K562 (cell line): ENCODE measurements at regions not wholly inside any gene's neighbourhood (a gene's known extent, or its start where the extent isn't known, plus 50 kb on each side); places are given as distances from the start of the nearest gene placed in this dataset.

Experiments
- ATAC-seq: fragments of 200-7000 bp; cut with Tn5 transposase; 3 replicates; pipeline ENCODE4 v1.9.1; 2020; ENCODE audit warnings: moderate library complexity
- BruUV-seq: library from RNA; stranded (reverse); fragments of 400-500 nt; replicated peaks from 2 replicates; lab custom pipeline; 2021; lab: Mats Ljungman, UMichigan
- CTCF ChIA-PET: fragments of 300-600 bp; formaldehyde crosslinking; extraction: SDS; loops from one replicate; lab custom pipeline; 2021; ENCODE audit warnings: low intra/inter-chr PET ratio; lab: Yijun Ruan, JAX
- POLR2A ChIA-PET: fragments of 300-600, 350-650 bp; sonication (Branson Sonifier 250); formaldehyde crosslinking; extraction: SDS; loops from one replicate; lab custom pipeline; 2021; ENCODE audit warnings: antibody characterized with exemption, inconsistent platforms; lab: Yijun Ruan, JAX
- DNase-seq, 4 experiments: peaks; one replicate each; pipeline versions ENCODE4 v3.0.0 to v3.0.0-alpha.2; 2011 to 2018; ENCODE audit warnings: low spot score in 3 of 4, mixed read lengths in 3 of 4; ENCODE audit errors: extremely low read depth in 1 of 4
- FAIRE-seq: peaks from 2 replicates; lab custom pipeline; 2011; peaks lifted over from hg19 to GRCh38; lab: Jason Lieb, UNC
- H2AFZ ChIP-seq: 2 replicates; pipeline ENCODE4 v1.6.0; 2011; ENCODE audit warnings: low read depth, low read length, control low read depth, inconsistent platforms
- H3K27ac ChIP-seq: fragments of 200-600 bp; 3 replicates; pipeline ENCODE4 v1.8.0; 2011; ENCODE audit warnings: low read depth, mild to moderate bottlenecking, control low read depth, inconsistent platforms, low read length, moderate library complexity, mixed read lengths; ENCODE audit errors: extremely low read depth
- H3K27me3 ChIP-seq, 2 experiments: fragments of 300-600 bp in 1 of 2; 2 replicates in 1 of 2; 3 replicates in 1 of 2; pipeline versions ENCODE4 v1.6.0 to v1.8.0; 2011; ENCODE audit warnings: inconsistent platforms in 2 of 2, low read length in 2 of 2, mild to moderate bottlenecking in 1 of 2, mixed read lengths in 1 of 2, moderate library complexity in 1 of 2; ENCODE audit not compliant: control insufficient read depth in 2 of 2, insufficient read depth in 2 of 2
- H3K36me3 ChIP-seq: fragments of 300-600 bp; 3 replicates; pipeline ENCODE4 v1.8.0; 2011; ENCODE audit warnings: mild to moderate bottlenecking, low read length, inconsistent platforms; ENCODE audit not compliant: control insufficient read depth, insufficient read depth
- H3K4me1 ChIP-seq, 2 experiments: fragments of 200-600 bp in 1 of 2; replicated peaks in 1 of 2; 2 replicates in 1 of 2; 3 replicates in 1 of 2; pipeline versions ENCODE4 v1.5.1 to v1.8.0; 2011; ENCODE audit warnings: inconsistent platforms in 2 of 2, low read length in 2 of 2, mild to moderate bottlenecking in 1 of 2, mixed read lengths in 1 of 2, moderate library complexity in 1 of 2; ENCODE audit not compliant: control insufficient read depth in 2 of 2, insufficient read depth in 2 of 2
- H3K4me2 ChIP-seq: 2 replicates; pipeline ENCODE4 v1.6.1; 2011; ENCODE audit warnings: low read length, control low read depth, inconsistent platforms, mixed read lengths; ENCODE audit not compliant: insufficient read depth
- H3K4me3 ChIP-seq: fragments of 200-600 bp; sonication (generic), shearing (Covaris generic); 2 replicates; pipeline ENCODE4 v1.5.1; 2016; ENCODE audit warnings: control low read depth, inconsistent platforms
- H3K79me2 ChIP-seq: fragments of 200-600 bp; 3 replicates; pipeline ENCODE4 v1.8.0; 2011; ENCODE audit warnings: low read length, inconsistent platforms; ENCODE audit not compliant: control insufficient read depth, insufficient read depth
- H3K9ac ChIP-seq, 2 experiments: 2 replicates each; pipeline versions ENCODE4 v1.6.0 to v1.6.1; 2011; ENCODE audit warnings: low read depth in 2 of 2, low read length in 2 of 2, control low read depth in 1 of 2, inconsistent platforms in 1 of 2, mild to moderate bottlenecking in 1 of 2, mixed read lengths in 1 of 2; ENCODE audit not compliant: insufficient read depth in 1 of 2
- H3K9me1 ChIP-seq: one replicate; pipeline ENCODE4 v1.6.0; 2011; ENCODE audit warnings: inconsistent platforms, mild to moderate bottlenecking, low read length, moderate library complexity; ENCODE audit not compliant: control insufficient read depth, insufficient read depth
- H3K9me3 ChIP-seq: replicated peaks from 2 replicates; pipeline ENCODE4 v1.5.1; 2011; ENCODE audit warnings: low read depth, low read length, inconsistent platforms; ENCODE audit not compliant: control insufficient read depth, insufficient read depth
- H4K20me1 ChIP-seq: replicated peaks from 2 replicates; pipeline ENCODE4 v1.6.1; 2011; ENCODE audit warnings: low read length, inconsistent platforms, mixed read lengths; ENCODE audit not compliant: control insufficient read depth, insufficient read depth
- ESRRB ChIP-seq: fragments of 250-450 bp; sonication (Bioruptor Pico); IDR thresholded peaks from 2 replicates; pipeline ENCODE4 v1.5.0; 2020; ENCODE audit warnings: mild to moderate bottlenecking, moderate library complexity, borderline replicate concordance
- WGBS: fragments of 100-300 bp; shearing (Covaris generic); methylation state at CpG from one replicate; pipeline ENCODE4 v1.1.6; 2016; ENCODE audit warnings: low coverage, mixed read lengths; ENCODE audit not compliant: insufficient coverage; ENCODE audit errors: missing lambda C conversion rate; 5-methylcytosine and 5-hydroxymethylcytosine counted together
- in situ Hi-C: fragments of 300-500 bp; cut with MboI; formaldehyde crosslinking; loops from 4 replicates; pipeline ENCODE4 v1.15.0; 2018; ENCODE audit warnings: inconsistent platforms, mixed read lengths
- intact Hi-C: fragments of 100-400 bp; cut with micrococcal nuclease; formaldehyde crosslinking; loops from 2 replicates; pipeline ENCODE4 v1.14.2; 2022
- TF ChIP-seq, protein P1 (sequence below), 3 experiments: fragments of 200-800 bp in 1 of 3; fragments of 250-450 bp in 1 of 3; fragments of 450-650 bp in 1 of 3; sonication (Bioruptor Pico) in 1 of 3; sonication (Bioruptor generic) in 1 of 3; formaldehyde crosslinking in 1 of 3; IDR thresholded peaks; 2 replicates each; pipeline versions ENCODE4 v1.6.1 to v1.8.0; 2016 to 2022; ENCODE audit warnings: mild to moderate bottlenecking in 2 of 3, missing genetic modification characterization in 2 of 3, missing compliant biosample characterization in 1 of 3, moderate library complexity in 1 of 3

DNA sequence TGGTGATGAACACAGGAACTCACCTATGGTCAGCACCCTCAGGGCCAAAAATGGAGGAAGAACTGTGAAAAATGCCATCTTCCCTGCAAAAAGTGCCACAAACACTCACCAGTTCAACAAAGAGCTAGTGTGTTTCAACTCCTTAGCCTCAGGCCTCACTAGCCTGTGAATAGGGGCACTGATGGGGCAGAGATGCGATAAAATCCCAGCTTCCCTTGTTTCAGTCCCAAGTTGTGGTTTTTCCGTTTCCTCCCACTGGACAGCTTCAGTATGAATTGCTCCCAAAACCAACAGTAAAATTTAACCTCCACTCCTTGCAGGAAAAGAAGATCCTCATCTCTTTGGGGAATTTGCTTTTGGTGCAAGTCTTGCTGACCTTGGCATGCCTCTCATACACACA lies 117.4 kb upstream of the ADAMTS9 start:
- Histone ChIP-seq H4K20me1 (no peaks in the 10 kb centered on the region), H2AFZ (no peak overlapping the region), H3K9me1 (no peaks in the 10 kb centered on the region), H3K9me3 (no peaks in the 10 kb centered on the region), H3K36me3 (no peaks in the 10 kb centered on the region), H3K27ac (no peak overlapping the region), H3K27me3 (peaks cover 0 to 3% of the 10 kb centered on the region in 2 experiments; a peak in 3 of 5 replicates), H3K79me2 (no peaks in the 10 kb centered on the region), H3K4me1 (no peaks in the 10 kb centered on the region), H3K4me2 (no peak overlapping the region), H3K4me3 (no peak overlapping the region), H3K9ac (no peak overlapping the region)
- no peak for TF ChIP-seq ESRRB (CRISPR knock-in tag)
- TF ChIP-seq, protein P1, sequence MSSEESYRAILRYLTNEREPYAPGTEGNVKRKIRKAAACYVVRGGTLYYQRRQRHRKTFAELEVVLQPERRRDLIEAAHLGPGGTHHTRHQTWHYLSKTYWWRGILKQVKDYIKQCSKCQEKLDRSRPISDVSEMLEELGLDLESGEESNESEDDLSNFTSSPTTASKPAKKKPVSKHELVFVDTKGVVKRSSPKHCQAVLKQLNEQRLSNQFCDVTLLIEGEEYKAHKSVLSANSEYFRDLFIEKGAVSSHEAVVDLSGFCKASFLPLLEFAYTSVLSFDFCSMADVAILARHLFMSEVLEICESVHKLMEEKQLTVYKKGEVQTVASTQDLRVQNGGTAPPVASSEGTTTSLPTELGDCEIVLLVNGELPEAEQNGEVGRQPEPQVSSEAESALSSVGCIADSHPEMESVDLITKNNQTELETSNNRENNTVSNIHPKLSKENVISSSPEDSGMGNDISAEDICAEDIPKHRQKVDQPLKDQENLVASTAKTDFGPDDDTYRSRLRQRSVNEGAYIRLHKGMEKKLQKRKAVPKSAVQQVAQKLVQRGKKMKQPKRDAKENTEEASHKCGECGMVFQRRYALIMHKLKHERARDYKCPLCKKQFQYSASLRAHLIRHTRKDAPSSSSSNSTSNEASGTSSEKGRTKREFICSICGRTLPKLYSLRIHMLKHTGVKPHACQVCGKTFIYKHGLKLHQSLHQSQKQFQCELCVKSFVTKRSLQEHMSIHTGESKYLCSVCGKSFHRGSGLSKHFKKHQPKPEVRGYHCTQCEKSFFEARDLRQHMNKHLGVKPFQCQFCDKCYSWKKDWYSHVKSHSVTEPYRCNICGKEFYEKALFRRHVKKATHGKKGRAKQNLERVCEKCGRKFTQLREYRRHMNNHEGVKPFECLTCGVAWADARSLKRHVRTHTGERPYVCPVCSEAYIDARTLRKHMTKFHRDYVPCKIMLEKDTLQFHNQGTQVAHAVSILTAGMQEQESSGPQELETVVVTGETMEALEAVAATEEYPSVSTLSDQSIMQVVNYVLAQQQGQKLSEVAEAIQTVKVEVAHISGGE (CRISPR knock-in tag; IDR thresholded peaks at IDR 0.05) = peak in 1 of 3 experiments; percentile 35; a peak in 1 of 6 replicates
- in situ Hi-C loops (no loop called here), intact Hi-C loops (no loop called here)
- DNase-seq (no peak), FAIRE-seq (no peak), ATAC-seq (no peak)
- POLR2A ChIA-PET = no interaction called here
- CTCF ChIA-PET = no interaction called here
- 13% methylated on average over 2 of the region's 2 CpGs for whole genome bisulfite sequencing
- BruUV-seq = no TSS peak
